SU-DHL-6 (cell line): ENCODE measurements at regions not wholly inside any gene's neighbourhood (a gene's known extent, or its start where the extent isn't known, plus 50 kb on each side); places are given as distances from the start of the nearest gene placed in this dataset.

Experiments used
- CTCF ChIP-seq: fragments of 200-600 bp; sonication (generic); IDR thresholded peaks from one replicate; pipeline ENCODE4 v1.5.1; 2017; ENCODE audit warnings: antibody characterized with exemption, mild to moderate bottlenecking, low read length, moderate library complexity; ENCODE audit not compliant: insufficient read depth, poor library complexity, severe bottlenecking
- EZH2phosphoT487 ChIP-seq: fragments of 200-600 bp; sonication (generic), shearing (Covaris generic); conservative IDR thresholded peaks from 2 replicates; pipeline ENCODE4 v1.6.1; 2018; ENCODE audit warnings: mild to moderate bottlenecking, antibody characterized with exemption, low read length, moderate library complexity, mixed read lengths

- TF ChIP-seq CTCF, result no peak
- no peak for TF ChIP-seq EZH2phosphoT487
These were observed 55.8 kb upstream of the CTNNB1 start for GRCh38 chr3:41143421-41144031.
